Spleen (tissue), 11 donors: ENCODE measurements at regions not wholly inside any gene's neighbourhood (a gene's known extent, or its start where the extent isn't known, plus 50 kb on each side); places are given as distances from the start of the nearest gene placed in this dataset.

Experiments
- DNase-seq: peaks from one replicate; pipeline ENCODE4 v3.0.0-alpha.2; 2020
- H3K27ac ChIP-seq, 8 donors: fragments of 200-600 bp; sonication (generic) in 7 of 8; 1 replicate in 4 of 8; 2 replicates in 4 of 8; pipeline versions ENCODE4 v1.5.0 to v1.8.0; 2016 to 2021; ENCODE audit warnings: inconsistent platforms in 4 of 8, mild to moderate bottlenecking in 4 of 8, moderate library complexity in 1 of 8
- H3K27me3 ChIP-seq, 7 donors: fragments of 200-600 bp; sonication (generic) in 6 of 7; replicated peaks in 1 of 7; 1 replicate in 4 of 7; 2 replicates in 3 of 7; pipeline versions ENCODE4 v1.5.0 to v1.8.0; 2016 to 2021; ENCODE audit warnings: inconsistent platforms in 3 of 7, mild to moderate bottlenecking in 1 of 7
- H3K36me3 ChIP-seq, 6 donors: fragments of 200-600 bp; sonication (generic) in 5 of 6; 1 replicate in 4 of 6; 2 replicates in 2 of 6; pipeline versions ENCODE4 v1.5.0 to v1.8.0; 2016 to 2021; ENCODE audit warnings: inconsistent platforms in 2 of 6
- H3K4me1 ChIP-seq, 6 donors: fragments of 200-600 bp; sonication (generic) in 5 of 6; 1 replicate in 3 of 6; 2 replicates in 3 of 6; pipeline versions ENCODE4 v1.5.0 to v1.8.0; 2016 to 2021; ENCODE audit warnings: inconsistent platforms in 3 of 6
- H3K4me3 ChIP-seq, 8 donors: fragments of 200-600 bp; sonication (generic) in 7 of 8; 1 replicate in 4 of 8; 2 replicates in 4 of 8; pipeline versions ENCODE4 v1.5.0 to v1.8.0; 2016 to 2021; ENCODE audit warnings: inconsistent platforms in 4 of 8, mild to moderate bottlenecking in 4 of 8, moderate library complexity in 2 of 8
- H3K9me3 ChIP-seq, 8 donors: fragments of 200-600 bp; sonication (generic) in 7 of 8; 1 replicate in 4 of 8; 2 replicates in 4 of 8; pipeline versions ENCODE4 v1.5.0 to v1.8.0; 2016 to 2021; ENCODE audit warnings: inconsistent platforms in 4 of 8
- CTCF ChIP-seq, 11 experiments: fragments of 200-600 bp in 7 of 11; fragments of 450-650 bp in 4 of 11; sonication (generic) in 4 of 11; IDR thresholded peaks in 8 of 11; conservative IDR thresholded peaks in 3 of 11; 1 replicate in 7 of 11; 2 replicates in 4 of 11; pipeline versions ENCODE4 v1.4.0 to v1.8.0; 2016 to 2021; ENCODE audit warnings: antibody characterized with exemption in 11 of 11, inconsistent platforms in 4 of 11, mild to moderate bottlenecking in 1 of 11
- POLR2A ChIP-seq, 3 donors: fragments of 450-650 bp; IDR thresholded peaks; one replicate each; pipeline ENCODE4 v1.5.1; 2017; ENCODE audit warnings: antibody characterized with exemption in 3 of 3, mild to moderate bottlenecking in 1 of 3
- POLR2AphosphoS5 ChIP-seq, 3 donors: sonication (generic); formaldehyde crosslinking; IDR thresholded peaks; one replicate each; pipeline ENCODE4 v1.5.1; 2017; ENCODE audit warnings: antibody characterized with exemption in 3 of 3
- WGBS, 5 donors: extraction: QIAGEN DNeasy Blood & Tissue Kit in 3 of 5; methylation state at CpG; one replicate each; pipeline versions ENCODE4 v1.1.5 to v1.1.7; 2013 to 2018; 5-methylcytosine and 5-hydroxymethylcytosine counted together
- intact Hi-C: fragments of 100-400 bp; cut with DNase I; formaldehyde crosslinking; loops from one replicate; pipeline ENCODE4 v1.15.0; 2023; ENCODE audit warnings: low total_unique reads
- donor health status: healthy with polysubstance abuse.
- donor health status: DM: no; HTN: no; CAD: no; lungs with moderate emphysema.
- donor health status: DM: no; HTN: no; CAD: no.
- donor health status: Bipolar disorder and iron deficiency.
- donor health status: healthy.
- donor health status: DM: no; HTN: no; CAD: no.
- donor health status: DM: yes; HTN: yes; CAD: no.

DNA sequence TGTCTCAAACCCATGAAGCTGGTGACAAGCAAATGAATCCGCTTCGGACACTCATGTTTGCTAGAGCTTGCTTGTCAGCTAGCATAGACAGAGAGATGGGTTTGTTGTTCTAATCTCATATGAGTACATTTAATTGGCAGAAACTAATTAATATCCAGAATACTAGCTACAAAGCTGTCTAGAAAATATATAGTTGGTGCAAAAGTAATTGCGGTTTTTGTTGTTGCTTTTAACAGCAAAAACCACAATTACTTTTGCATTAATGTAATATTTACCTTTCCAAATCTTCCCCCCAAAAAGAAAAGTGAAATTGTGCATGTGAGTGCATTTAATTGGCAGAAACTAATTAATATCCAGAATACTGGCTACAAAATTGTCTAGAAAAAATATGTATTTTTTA, 1115.2 kb downstream of the TDRD15 start:
- H3K27me3 ChIP-seq, result no peaks in the 10 kb centered on the region
- WGBS, 5 donors, result 87 to 97% (median 90%) methylated on average over 3 of the region's 3 CpGs
- TF ChIP-seq POLR2A (IDR thresholded peaks at IDR 0.05) (no peak), POLR2AphosphoS5 (IDR thresholded peaks at IDR 0.05) (no peak), CTCF (IDR thresholded peaks at IDR 0.05 in 8 of 11, conservative IDR thresholded peaks at IDR 0.05 in 3 of 11) (no peak)
- no peaks in the 10 kb centered on the region for H3K4me1 ChIP-seq
- intact Hi-C loops, result no loop called here
- no peak for DNase-seq
- H3K36me3 ChIP-seq, result no peaks in the 10 kb centered on the region
- no peak overlapping the region for H3K4me3 ChIP-seq
- H3K9me3 ChIP-seq, result no peaks in the 10 kb centered on the region
- H3K27ac ChIP-seq, result no peak overlapping the region

GRCh38 chr2:22247466-22247865, 1123.7 kb downstream of the TDRD15 start:
- intact Hi-C loops, result no loop called here
- Histone ChIP-seq H3K4me1 (no peaks in the 10 kb centered on the region), H3K36me3 (no peaks in the 10 kb centered on the region), H3K4me3 (no peak overlapping the region), H3K27me3 (no peaks in the 10 kb centered on the region), H3K9me3 (no peaks in the 10 kb centered on the region), H3K27ac (no peak overlapping the region)
- 81 to 92% (median 82%) methylated on average over 4 of the region's 4 CpGs for WGBS, 5 donors
- DNase-seq, result no peak
- TF ChIP-seq CTCF (IDR thresholded peaks at IDR 0.05 in 8 of 11, conservative IDR thresholded peaks at IDR 0.05 in 3 of 11), result no peak
- TF ChIP-seq POLR2AphosphoS5 (IDR thresholded peaks at IDR 0.05), result no peak
- no peak for TF ChIP-seq POLR2A (IDR thresholded peaks at IDR 0.05)

GRCh38 chr2:22248851-22249250, 1125.1 kb downstream of the TDRD15 start:
- intact Hi-C loops, result no loop called here
- H3K36me3 ChIP-seq, result no peaks in the 10 kb centered on the region
- DNase-seq, result no peak
- no peak overlapping the region for H3K27ac ChIP-seq
- WGBS, 5 donors, result 77 to 84% (median 82%) methylated on average over 2 of the region's 2 CpGs
- H3K4me3 ChIP-seq, result no peak overlapping the region
- no peaks in the 10 kb centered on the region for H3K9me3 ChIP-seq
- no peaks in the 10 kb centered on the region for H3K27me3 ChIP-seq
- TF ChIP-seq POLR2AphosphoS5 (IDR thresholded peaks at IDR 0.05) (no peak), CTCF (IDR thresholded peaks at IDR 0.05 in 8 of 11, conservative IDR thresholded peaks at IDR 0.05 in 3 of 11) (no peak), POLR2A (IDR thresholded peaks at IDR 0.05) (no peak)
- no peaks in the 10 kb centered on the region for H3K4me1 ChIP-seq

DNA sequence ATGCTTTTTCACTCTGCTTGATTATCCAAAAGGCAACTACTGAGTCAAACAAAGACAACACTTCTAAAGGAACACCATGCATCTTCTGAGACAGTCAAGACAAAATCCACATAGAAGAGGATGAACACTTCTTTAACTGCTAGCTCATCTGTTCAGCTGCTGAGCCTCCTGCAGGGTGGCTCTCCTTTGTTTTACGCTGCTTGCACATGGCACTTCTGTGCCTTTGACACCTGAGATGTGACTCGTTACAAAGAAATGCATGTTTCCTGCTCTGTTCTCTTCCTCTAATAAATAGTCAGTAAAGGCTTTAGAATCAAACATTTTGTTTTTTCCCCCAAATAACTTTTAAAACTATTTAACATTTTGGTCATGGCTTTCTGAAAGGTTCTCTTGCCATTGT, 1129.4 kb downstream of the TDRD15 start:
- WGBS, 5 donors, result 58 to 80% (median 77%) methylated on average over 2 of the region's 2 CpGs
- H3K36me3 ChIP-seq, result no peaks in the 10 kb centered on the region
- no peaks in the 10 kb centered on the region for H3K9me3 ChIP-seq
- intact Hi-C loops, result no loop called here
- DNase-seq, result no peak
- H3K27ac ChIP-seq, result no peak overlapping the region
- no peak overlapping the region for H3K4me3 ChIP-seq
- TF ChIP-seq CTCF (IDR thresholded peaks at IDR 0.05 in 8 of 11, conservative IDR thresholded peaks at IDR 0.05 in 3 of 11), result no peak
- no peaks in the 10 kb centered on the region for H3K4me1 ChIP-seq
- H3K27me3 ChIP-seq, result no peaks in the 10 kb centered on the region
